WTC11 (cell line): ENCODE measurements at regions not wholly inside any gene's neighbourhood (a gene's known extent, or its start where the extent isn't known, plus 50 kb on each side); places are given as distances from the start of the nearest gene placed in this dataset.

ENCODE experiments used
- ATF3 ChIP-seq: sonication (generic); formaldehyde crosslinking; conservative IDR thresholded peaks from 2 replicates; pipeline ENCODE4 v1.8.1; 2022; ENCODE audit warnings: mild to moderate bottlenecking, missing genetic modification reagents
- CDX4 ChIP-seq: fragments of 250-450 bp; sonication (Bioruptor Pico); IDR thresholded peaks from 2 replicates; pipeline ENCODE4 v1.9.0; 2021; ENCODE audit warnings: moderate library complexity, mild to moderate bottlenecking, inconsistent platforms, borderline replicate concordance
- CTCF ChIP-seq: fragments of 200-600 bp; IDR thresholded peaks from 2 replicates; pipeline ENCODE4 v1.8.0; 2022; ENCODE audit warnings: antibody characterized with exemption
- E2F1 ChIP-seq: sonication (generic); formaldehyde crosslinking; IDR thresholded peaks from 2 replicates; pipeline ENCODE4 v1.8.0; 2022; ENCODE audit warnings: mild to moderate bottlenecking, missing genetic modification reagents
- ELF4 ChIP-seq: sonication (generic); formaldehyde crosslinking; IDR thresholded peaks from 2 replicates; pipeline ENCODE4 v1.8.1; 2022; ENCODE audit warnings: low read depth, mild to moderate bottlenecking, moderate library complexity, missing genetic modification reagents
- IRF1 ChIP-seq: sonication (generic); formaldehyde crosslinking; IDR thresholded peaks from 2 replicates; pipeline ENCODE4 v1.8.0; 2023; ENCODE audit warnings: missing genetic modification reagents
- IRF2 ChIP-seq: sonication (generic); formaldehyde crosslinking; IDR thresholded peaks from 2 replicates; pipeline ENCODE4 v1.8.0; 2022; ENCODE audit warnings: low read depth, missing genetic modification reagents, borderline replicate concordance
- MAX ChIP-seq: sonication (generic); formaldehyde crosslinking; IDR thresholded peaks from 2 replicates; pipeline ENCODE4 v1.8.0; 2022; ENCODE audit warnings: mild to moderate bottlenecking, missing genetic modification reagents
- MLX ChIP-seq: sonication (generic); formaldehyde crosslinking; IDR thresholded peaks from 2 replicates; pipeline ENCODE4 v1.8.1; 2023; ENCODE audit warnings: mild to moderate bottlenecking, missing genetic modification reagents, moderate library complexity
- MXD4 ChIP-seq: fragments of 250-450 bp; sonication (Bioruptor Pico); IDR thresholded peaks from 2 replicates; pipeline ENCODE4 v1.8.0; 2021; ENCODE audit warnings: mild to moderate bottlenecking, moderate library complexity, borderline replicate concordance
- NFE2L1 ChIP-seq: sonication (generic); formaldehyde crosslinking; IDR thresholded peaks from 2 replicates; pipeline ENCODE4 v1.8.1; 2023; ENCODE audit warnings: missing genetic modification reagents
- SMAD3 ChIP-seq: sonication (generic); formaldehyde crosslinking; IDR thresholded peaks from 2 replicates; pipeline ENCODE4 v1.8.0; 2022; ENCODE audit warnings: missing genetic modification reagents, mild to moderate bottlenecking, borderline replicate concordance
- SP1 ChIP-seq: sonication (generic); formaldehyde crosslinking; conservative IDR thresholded peaks from 2 replicates; pipeline ENCODE4 v1.8.1; 2022; ENCODE audit warnings: missing genetic modification reagents
- ZSCAN18 ChIP-seq: fragments of 250-450 bp; sonication (Bioruptor Pico); IDR thresholded peaks from 2 replicates; pipeline ENCODE4 v2.1.2; 2022; ENCODE audit warnings: mild to moderate bottlenecking, moderate library complexity

- TF ChIP-seq CTCF = no peak
- TF ChIP-seq MAX (CRISPR knock-in tag) = no peak
- no peak for TF ChIP-seq IRF2
- no peak for TF ChIP-seq MLX
- TF ChIP-seq IRF1 = no peak
- no peak for TF ChIP-seq CDX4
- no peak for TF ChIP-seq ZSCAN18 (CRISPR knock-in tag)
- no peak for TF ChIP-seq E2F1 (CRISPR knock-in tag)
- no peak for TF ChIP-seq SP1
- TF ChIP-seq MXD4 = no peak
- TF ChIP-seq ELF4 (CRISPR knock-in tag) = no peak
- TF ChIP-seq SMAD3 (CRISPR knock-in tag) = no peak
- TF ChIP-seq ATF3 (CRISPR knock-in tag) = no peak
- TF ChIP-seq NFE2L1 (CRISPR knock-in tag) = no peak
These were observed 297.8 kb downstream of the GJA1 start for GRCh38 chr6:121733234-121733633.
